ENCODE measurements at regions not wholly inside any gene's neighbourhood (a gene's known extent, or its start where the extent isn't known, plus 50 kb on each side); places are given as distances from the start of the nearest gene placed in this dataset.
"Not testable (repeated sequence)": the region's sequence is repeated elsewhere in the genome, so short reads cannot be mapped to it uniquely, and the experiment has no call there.

GRCh38 chr18:67778016-67778415 is 261.5 kb upstream of the DSEL start:
- no peaks in the 10 kb centered on the region for H4K20me1 ChIP-seq (ENCODE audit: insufficient read depth)
- H3K36me3 ChIP-seq (ENCODE audit: insufficient read depth) = no peaks in the 10 kb centered on the region
- no peak overlapping the region for H3K9ac ChIP-seq
- H3K79me2 ChIP-seq (ENCODE audit: insufficient read depth, low read depth) = no peaks in the 10 kb centered on the region
- no peaks in the 10 kb centered on the region for H3K4me1 ChIP-seq (ENCODE audit: low read depth, poor library complexity, severe bottlenecking)
- no peak for TF ChIP-seq CTCF (conservative IDR thresholded peaks at IDR 0.05; ENCODE audit: low read depth, low read length)
- no peak overlapping the region for H2AFZ ChIP-seq (ENCODE audit: low read depth)
- no peak overlapping the region for H3K4me2 ChIP-seq
- H3K4me3 ChIP-seq (IDR thresholded peaks at IDR 0.05; ENCODE audit: insufficient read depth, low read depth, low read length) = no peak overlapping the region
- no peak overlapping the region for H3K27ac ChIP-seq
- no peaks in the 10 kb centered on the region for H3K27me3 ChIP-seq (ENCODE audit: insufficient read depth, low read depth)

GRCh38 chr18:67776929-67777328 is 260.4 kb upstream of the DSEL start:
- no peak overlapping the region for H3K27ac ChIP-seq
- no peaks in the 10 kb centered on the region for H3K4me1 ChIP-seq (ENCODE audit: low read depth, poor library complexity, severe bottlenecking)
- no peak overlapping the region for H2AFZ ChIP-seq (ENCODE audit: low read depth)
- no peak overlapping the region for H3K9ac ChIP-seq
- H3K79me2 ChIP-seq (ENCODE audit: insufficient read depth, low read depth) = no peaks in the 10 kb centered on the region
- H3K4me3 ChIP-seq (IDR thresholded peaks at IDR 0.05; ENCODE audit: insufficient read depth, low read depth, low read length) = no peak overlapping the region
- H3K36me3 ChIP-seq (ENCODE audit: insufficient read depth) = no peaks in the 10 kb centered on the region
- no peak overlapping the region for H3K4me2 ChIP-seq
- no peaks in the 10 kb centered on the region for H3K27me3 ChIP-seq (ENCODE audit: insufficient read depth, low read depth)
- H4K20me1 ChIP-seq (ENCODE audit: insufficient read depth) = no peaks in the 10 kb centered on the region
- no peak for TF ChIP-seq CTCF (conservative IDR thresholded peaks at IDR 0.05; ENCODE audit: low read depth, low read length)

- Histone ChIP-seq H3K9ac (no peak overlapping the region), H2AFZ (ENCODE audit: low read depth) (no peak overlapping the region), H3K27ac (no peak overlapping the region), H3K4me3 (IDR thresholded peaks at IDR 0.05; ENCODE audit: insufficient read depth, low read depth, low read length) (no peak overlapping the region), H4K20me1 (ENCODE audit: insufficient read depth) (no peaks in the 10 kb centered on the region), H3K27me3 (ENCODE audit: insufficient read depth, low read depth) (no peaks in the 10 kb centered on the region), H3K79me2 (ENCODE audit: insufficient read depth, low read depth) (no peaks in the 10 kb centered on the region), H3K36me3 (ENCODE audit: insufficient read depth) (no peaks in the 10 kb centered on the region), H3K4me2 (no peak overlapping the region), H3K4me1 (ENCODE audit: low read depth, poor library complexity, severe bottlenecking) (no peaks in the 10 kb centered on the region)
- no peak for TF ChIP-seq CTCF (conservative IDR thresholded peaks at IDR 0.05; ENCODE audit: low read depth, low read length)
Measured at GRCh38 chr18:67771271-67771670, 254.8 kb upstream of the DSEL start.

GRCh38 chr18:67770520-67770919 is 254.0 kb upstream of the DSEL start:
- Histone ChIP-seq H3K9ac (no peak overlapping the region), H3K4me2 (no peak overlapping the region), H3K27ac (no peak overlapping the region), H3K4me1 (ENCODE audit: low read depth, poor library complexity, severe bottlenecking) (no peaks in the 10 kb centered on the region), H3K27me3 (ENCODE audit: insufficient read depth, low read depth) (no peaks in the 10 kb centered on the region), H3K79me2 (ENCODE audit: insufficient read depth, low read depth) (no peaks in the 10 kb centered on the region), H3K4me3 (IDR thresholded peaks at IDR 0.05; ENCODE audit: insufficient read depth, low read depth, low read length) (no peak overlapping the region), H3K36me3 (ENCODE audit: insufficient read depth) (no peaks in the 10 kb centered on the region), H4K20me1 (ENCODE audit: insufficient read depth) (no peaks in the 10 kb centered on the region), H2AFZ (ENCODE audit: low read depth) (no peak overlapping the region)
- no peak for TF ChIP-seq CTCF (conservative IDR thresholded peaks at IDR 0.05; ENCODE audit: low read depth, low read length)

- H3K4me1 ChIP-seq (ENCODE audit: low read depth, poor library complexity, severe bottlenecking) = peaks cover 2% of the 10 kb centered on the region
- H3K4me2 ChIP-seq = no peak overlapping the region
- no peak overlapping the region for H3K4me3 ChIP-seq (IDR thresholded peaks at IDR 0.05; ENCODE audit: insufficient read depth, low read depth, low read length)
- TF ChIP-seq CTCF (conservative IDR thresholded peaks at IDR 0.05; ENCODE audit: low read depth, low read length) = no peak
- H3K36me3 ChIP-seq (ENCODE audit: insufficient read depth) = no peaks in the 10 kb centered on the region
- no peak overlapping the region for H3K27ac ChIP-seq
- no peak overlapping the region for H3K9ac ChIP-seq
- no peaks in the 10 kb centered on the region for H3K79me2 ChIP-seq (ENCODE audit: insufficient read depth, low read depth)
- H2AFZ ChIP-seq (ENCODE audit: low read depth) = no peak overlapping the region
- no peaks in the 10 kb centered on the region for H3K27me3 ChIP-seq (ENCODE audit: insufficient read depth, low read depth)
- H4K20me1 ChIP-seq (ENCODE audit: insufficient read depth) = no peaks in the 10 kb centered on the region
Measured at GRCh38 chr18:67766930-67767329, 250.4 kb upstream of the DSEL start.

GRCh38 chr18:67752211-67752610 is 235.7 kb upstream of the DSEL start:
- not testable (repeated sequence) for H3K27ac ChIP-seq; H3K27me3 ChIP-seq (ENCODE audit: insufficient read depth, low read depth); H2AFZ ChIP-seq (ENCODE audit: low read depth); H3K4me1 ChIP-seq (ENCODE audit: low read depth, poor library complexity, severe bottlenecking); H3K79me2 ChIP-seq (ENCODE audit: insufficient read depth, low read depth); H4K20me1 ChIP-seq (ENCODE audit: insufficient read depth); H3K9ac ChIP-seq; H3K36me3 ChIP-seq (ENCODE audit: insufficient read depth); H3K4me3 ChIP-seq (IDR thresholded peaks at IDR 0.05; ENCODE audit: insufficient read depth, low read depth, low read length); H3K4me2 ChIP-seq

Data from KMS-11 (cell line).